ENCODE measurements at regions not wholly inside any gene's neighbourhood (a gene's known extent, or its start where the extent isn't known, plus 50 kb on each side); places are given as distances from the start of the nearest gene placed in this dataset.

DNA sequence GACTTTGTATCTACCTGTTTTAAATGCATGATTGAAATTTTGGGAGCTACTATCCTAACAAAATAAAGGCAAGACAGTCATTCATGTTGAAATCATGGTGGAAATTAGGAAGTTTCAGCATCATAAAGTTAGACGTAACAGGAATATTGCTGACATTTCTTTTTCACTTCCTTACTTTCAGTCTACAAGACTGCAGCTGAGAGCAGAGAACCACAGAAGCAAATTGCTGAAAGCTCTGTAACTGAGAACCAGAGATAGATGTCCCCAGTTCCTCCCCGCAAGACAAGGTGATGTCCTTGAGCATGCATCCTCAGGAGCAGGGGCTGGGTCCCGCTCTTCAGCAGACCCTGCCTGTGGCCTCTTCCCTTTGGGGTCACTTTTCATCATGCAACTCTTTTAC lies 466.3 kb upstream of the POM121L12 start:
- Histone ChIP-seq H4K20me1 (ENCODE audit: low read depth, low read length) (no peaks in the 10 kb centered on the region), H3K9me3 (ENCODE audit: insufficient read depth, low read length) (no peaks in the 10 kb centered on the region), H3K9me2 (replicated peaks; ENCODE audit: insufficient read depth, low read length) (no peaks in the 10 kb centered on the region), H3K4me2 (ENCODE audit: low read depth, low read length, poor library complexity, severe bottlenecking) (no peak overlapping the region), H3K27me3 (ENCODE audit: low read length) (no peaks in the 10 kb centered on the region), H3K79me2 (ENCODE audit: insufficient read depth, low read length) (no peaks in the 10 kb centered on the region), H3K9ac (ENCODE audit: low read length) (no peak overlapping the region), H3F3A (ENCODE audit: insufficient read depth) (no peaks in the 10 kb centered on the region), H3K27ac (ENCODE audit: low read depth, low read length) (no peak overlapping the region), H3K36me3 (ENCODE audit: low read length) (no peaks in the 10 kb centered on the region), H2AFZ (ENCODE audit: low read depth, low read length, severe bottlenecking) (no peak overlapping the region), H3K4me3 (ENCODE audit: insufficient read depth, low read length, poor library complexity, severe bottlenecking) (no peak overlapping the region)
- TF ChIP-seq CTCF (IDR thresholded peaks at IDR 0.05; ENCODE audit: insufficient read depth, low read length, poor library complexity, severe bottlenecking) = no peak
- no peak for TF ChIP-seq EZH2phosphoT487 (conservative IDR thresholded peaks at IDR 0.05; ENCODE audit: low read length)

GRCh38 chr7:52565974-52566373 lies 469.5 kb upstream of the POM121L12 start:
- Histone ChIP-seq H4K20me1 (ENCODE audit: low read depth, low read length) (no peaks in the 10 kb centered on the region), H3K27ac (ENCODE audit: low read depth, low read length) (no peak overlapping the region), H3K4me3 (ENCODE audit: insufficient read depth, low read length, poor library complexity, severe bottlenecking) (no peak overlapping the region), H3K9ac (ENCODE audit: low read length) (no peak overlapping the region), H2AFZ (ENCODE audit: low read depth, low read length, severe bottlenecking) (no peak overlapping the region), H3K36me3 (ENCODE audit: low read length) (no peaks in the 10 kb centered on the region), H3K27me3 (ENCODE audit: low read length) (no peaks in the 10 kb centered on the region), H3K9me3 (ENCODE audit: insufficient read depth, low read length) (no peaks in the 10 kb centered on the region), H3K9me2 (replicated peaks; ENCODE audit: insufficient read depth, low read length) (no peaks in the 10 kb centered on the region), H3K79me2 (ENCODE audit: insufficient read depth, low read length) (no peaks in the 10 kb centered on the region), H3F3A (ENCODE audit: insufficient read depth) (no peaks in the 10 kb centered on the region), H3K4me2 (ENCODE audit: low read depth, low read length, poor library complexity, severe bottlenecking) (no peak overlapping the region)
- TF ChIP-seq EZH2phosphoT487 (conservative IDR thresholded peaks at IDR 0.05; ENCODE audit: low read length) = no peak
- no peak for TF ChIP-seq CTCF (IDR thresholded peaks at IDR 0.05; ENCODE audit: insufficient read depth, low read length, poor library complexity, severe bottlenecking)

DNA sequence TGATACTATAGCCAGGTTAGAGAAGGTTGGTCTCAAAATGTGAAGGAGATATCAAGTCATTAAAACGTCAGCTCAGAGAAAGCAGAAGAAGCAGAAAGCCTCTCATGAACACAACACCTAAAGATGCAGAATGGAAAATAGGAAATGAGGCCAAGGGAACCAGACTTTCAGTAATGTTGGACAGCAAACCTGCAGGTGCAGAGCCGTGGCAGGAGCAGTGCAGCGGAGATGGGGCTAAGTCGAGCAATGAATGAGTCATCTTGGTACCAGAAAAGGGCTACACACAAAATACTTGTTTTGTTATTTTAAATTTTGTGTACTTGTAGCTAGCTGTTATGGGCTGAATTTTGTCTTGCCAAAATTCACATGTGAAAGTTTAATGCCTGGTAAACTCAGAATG lies 479.6 kb upstream of the POM121L12 start:
- no peaks in the 10 kb centered on the region for H3K9me3 ChIP-seq (ENCODE audit: insufficient read depth, low read length)
- H3K9ac ChIP-seq (ENCODE audit: low read length) = no peak overlapping the region
- H3K27ac ChIP-seq (ENCODE audit: low read depth, low read length) = no peak overlapping the region
- H3K4me3 ChIP-seq (ENCODE audit: insufficient read depth, low read length, poor library complexity, severe bottlenecking) = no peak overlapping the region
- H4K20me1 ChIP-seq (ENCODE audit: low read depth, low read length) = no peaks in the 10 kb centered on the region
- H3K9me2 ChIP-seq (replicated peaks; ENCODE audit: insufficient read depth, low read length) = no peaks in the 10 kb centered on the region
- H2AFZ ChIP-seq (ENCODE audit: low read depth, low read length, severe bottlenecking) = no peak overlapping the region
- TF ChIP-seq CTCF (IDR thresholded peaks at IDR 0.05; ENCODE audit: insufficient read depth, low read length, poor library complexity, severe bottlenecking) (no peak), EZH2phosphoT487 (conservative IDR thresholded peaks at IDR 0.05; ENCODE audit: low read length) (no peak)
- no peaks in the 10 kb centered on the region for H3F3A ChIP-seq (ENCODE audit: insufficient read depth)
- no peaks in the 10 kb centered on the region for H3K79me2 ChIP-seq (ENCODE audit: insufficient read depth, low read length)
- H3K4me2 ChIP-seq (ENCODE audit: low read depth, low read length, poor library complexity, severe bottlenecking) = no peak overlapping the region
- no peaks in the 10 kb centered on the region for H3K36me3 ChIP-seq (ENCODE audit: low read length)
- no peaks in the 10 kb centered on the region for H3K27me3 ChIP-seq (ENCODE audit: low read length)
